ENCODE measurements at regions not wholly inside any gene's neighbourhood (a gene's known extent, or its start where the extent isn't known, plus 50 kb on each side); places are given as distances from the start of the nearest gene placed in this dataset.
A peak's percentile ranks its signal among the peaks of the same experiment; 100 is the strongest.

DNA sequence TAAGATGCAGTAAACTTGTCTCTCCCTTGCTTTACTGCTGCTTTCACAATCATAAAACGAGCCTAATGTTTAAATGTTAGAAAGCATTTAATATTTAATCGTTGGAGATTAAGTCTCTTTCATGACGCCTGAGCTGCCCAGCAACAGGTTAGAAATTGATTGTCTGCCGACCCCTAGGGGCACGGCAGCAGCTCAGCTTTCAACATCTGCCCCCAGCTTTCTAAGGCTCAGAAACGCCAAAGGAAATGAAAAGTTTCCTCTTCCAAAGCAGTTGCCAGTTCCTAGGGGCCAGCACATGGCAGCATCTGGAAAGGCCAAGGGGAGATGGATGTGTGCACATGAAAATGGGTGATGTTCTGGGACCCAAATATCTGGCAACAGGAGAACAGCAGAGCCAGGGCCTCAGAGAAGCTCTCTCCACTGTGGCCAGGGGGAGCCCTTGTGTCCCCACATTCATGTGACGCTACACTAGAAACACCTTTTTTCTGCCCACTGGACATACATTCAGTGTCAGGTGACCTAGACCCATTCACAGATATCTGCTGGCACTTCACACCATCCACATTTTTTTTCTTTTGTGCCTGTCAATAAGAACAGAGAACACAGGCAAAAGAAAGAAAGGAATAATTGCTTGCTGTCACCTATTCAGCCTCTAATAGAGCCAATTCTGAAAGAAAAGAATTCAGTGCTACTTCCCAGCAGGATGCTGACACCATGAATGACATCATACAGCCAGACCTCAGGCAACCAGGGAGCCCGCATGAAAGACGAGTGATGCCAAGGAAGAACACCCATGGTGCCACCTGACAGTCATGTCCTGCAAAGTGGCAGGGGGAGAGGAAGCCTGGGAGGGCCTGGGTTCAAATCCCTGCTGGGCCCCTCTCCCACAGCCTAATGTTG, 205.0 kb upstream of the TAS2R1 start:
- no peak overlapping the region for H3K27ac ChIP-seq (ENCODE audit: extremely low read length, insufficient read depth, low read length)
- H3K36me3 ChIP-seq (replicated peaks in 1 of 2; ENCODE audit: control insufficient read depth in 1 of 2, insufficient read depth in 2 of 2, low read length in 2 of 2): no peaks in the 10 kb centered on the region
- no peak overlapping the region for H2AFZ ChIP-seq (ENCODE audit: low read length)
- in situ Hi-C loops (cut with HindIII; ENCODE audit: extremely low pct_ligation_motif_present, low pct_unique_long_range_greater_than_20kb) (no loop called here), intact Hi-C loops (cut with micrococcal nuclease; ENCODE audit: unreplicated experiment) (no loop called here)
- no peaks in the 10 kb centered on the region for H3K4me1 ChIP-seq (ENCODE audit: insufficient read depth, low read length)
- CTCF ChIA-PET (ENCODE audit: low intra/inter-chr PET ratio, low total read pairs): no interaction called here
- no peaks in the 10 kb centered on the region; a peak in 1 of 5 replicates for H3K27me3 ChIP-seq (ENCODE audit: control insufficient read depth in 1 of 2, insufficient read depth in 2 of 2, low read length in 2 of 2)
- no peaks in the 10 kb centered on the region for H3K9me3 ChIP-seq (ENCODE audit: low read length)
- no peak for FAIRE-seq
- POLR2A ChIA-PET: no interaction called here
- no peak overlapping the region for H3K4me2 ChIP-seq (ENCODE audit: low read depth, low read length)
- H3K79me2 ChIP-seq (ENCODE audit: insufficient read depth, low read length): no peaks in the 10 kb centered on the region
- ATAC-seq: peak; percentile 52
- no peak overlapping the region for H3K4me3 ChIP-seq (replicated peaks in 1 of 3; ENCODE audit: insufficient read depth in 1 of 3, low read depth in 2 of 3, low read length in 3 of 3)
- DNase-seq (ENCODE audit: low spot score): no peak
- no peaks in the 10 kb centered on the region for H4K20me1 ChIP-seq (ENCODE audit: insufficient read depth, low read length)
- WGBS (ENCODE audit: low lambda C conversion rate): 2% methylated on average over 9 of the region's 9 CpGs
- TF ChIP-seq BCL3 (CRISPR knock-in tag; IDR thresholded peaks at IDR 0.05): no peak
- 0 out of 2 replicates have a peak, but pooled peaks have one; percentile 7 for TF ChIP-seq ATF7 (IDR thresholded peaks at IDR 0.05)
- no peak for TF ChIP-seq ATF7 (CRISPR knock-in tag; IDR thresholded peaks at IDR 0.05)
- no peak overlapping the region for H3K9ac ChIP-seq (ENCODE audit: insufficient read depth, low read depth, low read length)
- no TSS peak for BruUV-seq (replicated peaks)

DNA sequence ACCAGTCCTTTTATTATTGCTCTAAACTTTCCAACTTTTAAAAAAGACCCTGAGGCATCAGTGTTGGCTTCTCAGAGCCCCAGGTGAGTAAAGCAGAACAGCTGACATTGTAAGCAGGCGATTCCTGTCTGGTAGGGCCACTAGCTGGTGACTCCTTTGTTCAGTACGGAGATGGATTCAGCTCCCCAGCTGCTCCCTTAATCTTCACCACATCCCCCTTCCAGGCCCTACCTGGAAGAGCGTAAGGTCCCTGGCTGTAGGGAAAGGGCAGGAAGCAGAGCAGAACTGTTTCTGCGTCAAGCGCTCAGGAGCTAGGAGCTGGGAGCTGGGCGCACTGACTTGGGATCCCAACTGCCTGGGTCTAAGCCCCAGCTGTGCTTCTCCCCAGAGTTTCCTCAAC, 203.7 kb upstream of the TAS2R1 start:
- WGBS (ENCODE audit: low lambda C conversion rate): 32% methylated on average over 6 of the region's 6 CpGs
- in situ Hi-C loops (cut with HindIII; ENCODE audit: extremely low pct_ligation_motif_present, low pct_unique_long_range_greater_than_20kb): no loop called here
- DNase-seq (ENCODE audit: low spot score): no peak

More for the DNA sequence above, 203.7 kb upstream of the TAS2R1 start:
- Histone ChIP-seq H3K4me1 (ENCODE audit: insufficient read depth, low read length) (no peaks in the 10 kb centered on the region), H3K9ac (ENCODE audit: insufficient read depth, low read depth, low read length) (no peak overlapping the region), H3K9me3 (ENCODE audit: low read length) (no peaks in the 10 kb centered on the region), H4K20me1 (ENCODE audit: insufficient read depth, low read length) (no peaks in the 10 kb centered on the region), H3K27me3 (ENCODE audit: control insufficient read depth in 1 of 2, insufficient read depth in 2 of 2, low read length in 2 of 2) (no peaks in the 10 kb centered on the region; a peak in 1 of 5 replicates), H3K27ac (ENCODE audit: extremely low read length, insufficient read depth, low read length) (no peak overlapping the region), H3K79me2 (ENCODE audit: insufficient read depth, low read length) (no peaks in the 10 kb centered on the region), H3K4me2 (ENCODE audit: low read depth, low read length) (no peak overlapping the region), H2AFZ (ENCODE audit: low read length) (no peak overlapping the region), H3K36me3 (replicated peaks in 1 of 2; ENCODE audit: control insufficient read depth in 1 of 2, insufficient read depth in 2 of 2, low read length in 2 of 2) (no peaks in the 10 kb centered on the region), H3K4me3 (replicated peaks in 1 of 3; ENCODE audit: insufficient read depth in 1 of 3, low read depth in 2 of 3, low read length in 3 of 3) (no peak overlapping the region)
- CTCF ChIA-PET (ENCODE audit: low intra/inter-chr PET ratio, low total read pairs): no interaction called here
- no TSS peak for BruUV-seq (replicated peaks)
- TF ChIP-seq MAZ (IDR thresholded peaks at IDR 0.05; ENCODE audit: borderline replicate concordance, low read depth, low read length) (no peak), MAZ (CRISPR knock-in tag; IDR thresholded peaks at IDR 0.05; ENCODE audit: low read depth) (no peak)
- TF ChIP-seq, protein P1, sequence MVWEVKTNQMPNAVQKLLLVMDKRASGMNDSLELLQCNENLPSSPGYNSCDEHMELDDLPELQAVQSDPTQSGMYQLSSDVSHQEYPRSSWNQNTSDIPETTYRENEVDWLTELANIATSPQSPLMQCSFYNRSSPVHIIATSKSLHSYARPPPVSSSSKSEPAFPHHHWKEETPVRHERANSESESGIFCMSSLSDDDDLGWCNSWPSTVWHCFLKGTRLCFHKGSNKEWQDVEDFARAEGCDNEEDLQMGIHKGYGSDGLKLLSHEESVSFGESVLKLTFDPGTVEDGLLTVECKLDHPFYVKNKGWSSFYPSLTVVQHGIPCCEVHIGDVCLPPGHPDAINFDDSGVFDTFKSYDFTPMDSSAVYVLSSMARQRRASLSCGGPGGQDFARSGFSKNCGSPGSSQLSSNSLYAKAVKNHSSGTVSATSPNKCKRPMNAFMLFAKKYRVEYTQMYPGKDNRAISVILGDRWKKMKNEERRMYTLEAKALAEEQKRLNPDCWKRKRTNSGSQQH (CRISPR knock-in tag; IDR thresholded peaks at IDR 0.05; ENCODE audit: low read depth): no peak
- POLR2A ChIA-PET: no interaction called here
- intact Hi-C loops (cut with micrococcal nuclease; ENCODE audit: unreplicated experiment): no loop called here
- ATAC-seq (no peak), FAIRE-seq (no peak)
